Epithelial cell of proximal tubule (primary cell): ENCODE measurements at regions not wholly inside any gene's neighbourhood (a gene's known extent, or its start where the extent isn't known, plus 50 kb on each side); places are given as distances from the start of the nearest gene placed in this dataset.

Source experiments
- DNase-seq: peaks from one replicate; pipeline ENCODE4 v3.0.0-alpha.2; 2011; ENCODE audit warnings: low read depth
- H3K4me3 ChIP-seq: 2 replicates; pipeline ENCODE4 v1.5.1; 2011; ENCODE audit warnings: low read depth, mild to moderate bottlenecking, low read length
- TF ChIP-seq, protein P1 (sequence below): conservative IDR thresholded peaks from 2 replicates; pipeline ENCODE4 v1.5.1; 2012; ENCODE audit warnings: low read depth, mild to moderate bottlenecking, low read length

DNA sequence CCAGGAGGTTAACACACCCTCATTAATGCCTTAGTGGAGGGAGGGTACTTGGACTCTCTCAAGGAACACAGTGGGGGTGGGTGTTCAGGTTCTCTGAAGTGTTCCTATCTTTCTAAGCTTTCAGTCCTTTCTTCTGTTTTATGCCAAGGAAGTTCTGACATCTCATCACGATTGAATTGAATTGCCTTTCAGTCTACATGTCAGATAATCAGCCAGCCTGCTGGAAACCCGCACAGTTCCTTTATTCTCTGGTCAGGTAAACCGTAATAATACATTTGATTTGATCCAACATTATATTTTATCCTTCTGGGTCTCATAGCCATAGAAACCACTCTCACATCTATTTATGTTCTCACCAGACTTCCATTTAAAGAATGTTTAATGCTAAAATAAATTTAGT is 339.0 kb downstream of the RWDD3 start:
- no peak overlapping the region for H3K4me3 ChIP-seq
- TF ChIP-seq, protein P1, sequence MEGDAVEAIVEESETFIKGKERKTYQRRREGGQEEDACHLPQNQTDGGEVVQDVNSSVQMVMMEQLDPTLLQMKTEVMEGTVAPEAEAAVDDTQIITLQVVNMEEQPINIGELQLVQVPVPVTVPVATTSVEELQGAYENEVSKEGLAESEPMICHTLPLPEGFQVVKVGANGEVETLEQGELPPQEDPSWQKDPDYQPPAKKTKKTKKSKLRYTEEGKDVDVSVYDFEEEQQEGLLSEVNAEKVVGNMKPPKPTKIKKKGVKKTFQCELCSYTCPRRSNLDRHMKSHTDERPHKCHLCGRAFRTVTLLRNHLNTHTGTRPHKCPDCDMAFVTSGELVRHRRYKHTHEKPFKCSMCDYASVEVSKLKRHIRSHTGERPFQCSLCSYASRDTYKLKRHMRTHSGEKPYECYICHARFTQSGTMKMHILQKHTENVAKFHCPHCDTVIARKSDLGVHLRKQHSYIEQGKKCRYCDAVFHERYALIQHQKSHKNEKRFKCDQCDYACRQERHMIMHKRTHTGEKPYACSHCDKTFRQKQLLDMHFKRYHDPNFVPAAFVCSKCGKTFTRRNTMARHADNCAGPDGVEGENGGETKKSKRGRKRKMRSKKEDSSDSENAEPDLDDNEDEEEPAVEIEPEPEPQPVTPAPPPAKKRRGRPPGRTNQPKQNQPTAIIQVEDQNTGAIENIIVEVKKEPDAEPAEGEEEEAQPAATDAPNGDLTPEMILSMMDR, result no peak
- no peak for DNase-seq

DNA sequence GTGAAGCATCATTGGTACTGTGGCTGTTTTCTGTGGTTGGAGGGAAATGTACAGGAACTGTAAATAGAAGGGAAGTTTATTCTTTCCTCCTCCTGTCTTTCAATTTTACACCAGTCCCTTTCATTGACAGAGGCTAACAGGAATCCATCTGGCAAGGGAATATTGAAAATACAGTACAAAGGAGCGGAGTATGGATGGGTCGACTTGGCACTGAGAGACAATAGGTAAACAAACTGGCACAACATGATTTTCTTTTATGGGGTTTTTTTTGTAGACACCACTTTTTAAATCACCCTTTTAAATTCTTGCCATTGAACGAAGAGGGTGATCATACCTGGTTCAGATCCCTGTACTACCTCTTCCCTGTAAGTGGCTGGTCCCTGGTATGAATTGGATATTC is 341.3 kb downstream of the RWDD3 start:
- H3K4me3 ChIP-seq, result no peak overlapping the region
- no peak for DNase-seq
- TF ChIP-seq, protein P1, result no peak

DNA sequence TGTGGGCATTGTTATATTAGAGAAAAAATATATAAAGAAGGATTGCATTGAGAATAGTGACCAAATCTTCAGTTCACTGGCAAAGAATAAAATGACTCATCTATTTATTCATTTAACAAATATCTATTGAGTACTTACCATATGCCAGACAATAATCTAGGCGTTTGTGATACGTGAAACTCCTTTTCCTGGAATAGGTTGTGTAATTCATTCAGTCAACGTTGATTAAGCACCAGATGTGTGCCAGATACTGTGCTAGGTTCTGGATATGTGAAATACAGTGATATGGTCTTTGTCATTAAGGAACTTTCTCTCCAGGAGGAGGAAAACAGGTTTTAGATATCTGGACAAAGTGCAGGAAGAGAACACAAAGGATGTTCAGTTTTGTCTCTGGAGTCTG is 344.5 kb downstream of the RWDD3 start:
- TF ChIP-seq, protein P1, result no peak
- no peak for DNase-seq
- H3K4me3 ChIP-seq, result no peak overlapping the region

DNA sequence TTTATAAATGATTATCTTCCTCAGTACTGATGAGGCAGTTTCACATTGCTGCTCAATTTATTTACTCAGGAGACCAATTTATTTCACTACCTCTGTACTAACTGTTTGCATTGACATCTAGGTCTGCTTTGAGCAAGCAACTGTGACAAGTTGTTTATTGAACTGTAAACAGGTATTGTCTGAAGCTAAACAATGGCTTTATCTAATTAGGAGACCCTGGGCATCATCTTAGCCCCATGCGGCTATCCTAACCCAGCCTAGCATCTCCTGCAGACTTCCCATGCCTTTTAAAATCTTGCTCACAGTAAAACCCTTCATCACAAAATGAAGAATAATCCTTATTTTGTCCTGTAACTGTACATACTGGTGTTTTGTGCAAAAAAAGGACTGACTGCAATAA is 348.2 kb downstream of the RWDD3 start:
- no peak overlapping the region for H3K4me3 ChIP-seq
- no peak for DNase-seq
- TF ChIP-seq, protein P1, result no peak

DNA sequence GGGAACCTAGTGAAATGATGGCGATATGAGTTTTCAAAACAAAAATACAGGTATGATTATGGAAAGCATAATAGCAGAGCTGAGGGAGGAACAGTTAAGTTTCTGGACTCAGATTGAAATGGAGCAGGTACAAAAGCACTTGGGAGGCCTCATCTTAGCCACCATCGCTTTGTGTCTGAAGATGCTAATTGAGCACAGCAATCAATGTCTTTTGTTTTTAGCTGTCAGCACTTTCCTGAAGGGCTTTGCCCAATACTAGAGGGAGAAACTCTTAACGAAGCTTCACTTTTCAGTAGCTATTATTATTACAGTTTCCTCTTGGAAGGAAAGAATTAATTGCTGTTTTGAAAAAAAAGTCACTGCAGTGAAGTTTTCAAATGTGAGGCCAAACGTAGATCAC is 348.7 kb downstream of the RWDD3 start:
- H3K4me3 ChIP-seq, result no peak overlapping the region
- no peak for DNase-seq
- TF ChIP-seq, protein P1, result no peak

DNA sequence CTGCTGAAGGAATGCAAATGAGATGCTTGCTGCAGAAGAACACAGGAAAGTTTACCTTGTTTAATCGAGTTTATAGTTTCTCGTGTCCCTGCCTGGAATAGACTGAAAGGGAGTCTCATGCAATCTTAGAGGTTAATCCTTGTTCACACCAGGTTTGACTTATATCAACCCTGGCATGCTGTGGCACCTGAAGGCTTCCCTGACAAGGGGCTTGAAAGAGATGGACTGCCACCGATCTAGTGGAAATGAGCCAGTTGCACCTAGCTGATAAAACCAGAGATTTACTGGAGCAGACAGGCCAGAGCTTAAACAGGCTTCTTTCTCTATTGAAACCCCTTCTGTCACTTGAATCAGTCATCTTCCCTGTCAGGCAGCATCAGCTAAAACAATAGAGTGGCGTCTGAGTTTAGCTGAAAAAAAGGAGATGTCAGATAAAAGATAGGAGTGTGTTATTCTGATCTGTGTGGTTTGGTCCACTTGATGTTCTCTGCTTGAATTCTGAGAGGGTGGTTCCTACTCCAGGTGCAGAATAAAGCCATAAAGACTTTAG is 349.7 kb downstream of the RWDD3 start:
- H3K4me3 ChIP-seq, result no peak overlapping the region
- TF ChIP-seq, protein P1, result no peak
- no peak for DNase-seq

DNA sequence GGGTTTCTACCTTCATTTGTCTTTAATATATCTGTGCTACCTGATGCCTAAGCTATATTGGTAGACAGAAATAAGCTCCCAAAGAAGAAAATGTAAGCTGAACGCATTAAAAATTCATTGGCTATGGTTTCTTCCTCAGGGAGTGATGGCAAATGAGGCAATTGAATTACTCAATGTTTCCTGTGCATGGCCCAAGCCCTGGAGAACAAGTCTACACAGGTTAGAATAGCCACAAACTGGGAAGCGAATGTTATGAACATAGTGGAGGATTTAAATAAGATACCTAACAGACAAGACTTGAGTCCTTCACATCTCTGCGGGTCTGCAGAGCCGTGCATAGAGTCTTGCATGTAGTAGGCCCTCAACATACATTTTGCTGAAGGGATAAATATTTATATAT is 350.3 kb downstream of the RWDD3 start:
- H3K4me3 ChIP-seq, result no peak overlapping the region
- TF ChIP-seq, protein P1, result no peak
- DNase-seq, result no peak
